ENCODE measurements at regions not wholly inside any gene's neighbourhood (a gene's known extent, or its start where the extent isn't known, plus 50 kb on each side); places are given as distances from the start of the nearest gene placed in this dataset.

GRCh38 chr19:16022681-16023080 lies 53.6 kb upstream of the TPM4 start:
- TF ChIP-seq POLR2AphosphoS5 (IDR thresholded peaks at IDR 0.05; ENCODE audit: low read depth, low read length) (no peak), POLR2A (IDR thresholded peaks at IDR 0.05; ENCODE audit: low read depth, low read length) (no peak), SPI1 (IDR thresholded peaks at IDR 0.05; ENCODE audit: low read depth, low read length) (no peak), PAX5 (IDR thresholded peaks at IDR 0.05; ENCODE audit: insufficient read depth, low read length, severe bottlenecking) (no peak), TAF1 (IDR thresholded peaks at IDR 0.05; ENCODE audit: low read depth, low read length) (no peak), POU2F2 (IDR thresholded peaks at IDR 0.05; ENCODE audit: low read depth, low read length) (no peak)
